Thyroid gland (tissue), 4 donors: ENCODE measurements at regions not wholly inside any gene's neighbourhood (a gene's known extent, or its start where the extent isn't known, plus 50 kb on each side); places are given as distances from the start of the nearest gene placed in this dataset.

ENCODE experiments used
- POLR2A ChIP-seq, 2 donors: fragments of 450-650 bp; IDR thresholded peaks; one replicate each; pipeline ENCODE4 v1.6.1; 2017; ENCODE audit warnings: antibody characterized with exemption in 2 of 2, mild to moderate bottlenecking in 2 of 2, moderate library complexity in 1 of 2
- TF ChIP-seq, protein P1 (sequence below), 6 experiments: fragments of 200-600 bp in 3 of 6; fragments of 450-650 bp in 3 of 6; sonication (generic) in 3 of 6; IDR thresholded peaks; one replicate each; pipeline ENCODE4 v1.5.1; 2016 to 2019; ENCODE audit warnings: antibody characterized with exemption in 6 of 6, mild to moderate bottlenecking in 2 of 6, inconsistent platforms in 1 of 6, moderate library complexity in 1 of 6

DNA sequence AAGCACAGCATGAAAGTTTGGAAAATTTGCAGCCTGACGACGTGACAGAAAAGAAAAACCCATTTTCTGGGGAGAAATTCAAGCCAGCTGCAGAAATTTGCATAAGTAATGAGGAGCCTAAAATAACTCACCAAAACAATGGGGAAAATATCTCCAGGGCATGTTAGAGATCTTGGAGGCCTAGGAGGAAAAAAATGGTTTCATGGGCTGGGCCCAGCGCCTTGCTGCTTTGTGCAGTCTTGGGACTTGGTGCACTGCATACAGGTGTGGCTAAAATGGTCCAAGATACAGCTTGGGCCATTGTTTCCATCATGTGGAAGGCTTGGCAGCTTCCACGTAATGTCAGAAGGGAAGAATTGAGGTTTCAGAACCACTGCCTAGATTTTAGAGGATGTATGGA, 428.5 kb upstream of the FRG2C start:
- TF ChIP-seq, protein P1, sequence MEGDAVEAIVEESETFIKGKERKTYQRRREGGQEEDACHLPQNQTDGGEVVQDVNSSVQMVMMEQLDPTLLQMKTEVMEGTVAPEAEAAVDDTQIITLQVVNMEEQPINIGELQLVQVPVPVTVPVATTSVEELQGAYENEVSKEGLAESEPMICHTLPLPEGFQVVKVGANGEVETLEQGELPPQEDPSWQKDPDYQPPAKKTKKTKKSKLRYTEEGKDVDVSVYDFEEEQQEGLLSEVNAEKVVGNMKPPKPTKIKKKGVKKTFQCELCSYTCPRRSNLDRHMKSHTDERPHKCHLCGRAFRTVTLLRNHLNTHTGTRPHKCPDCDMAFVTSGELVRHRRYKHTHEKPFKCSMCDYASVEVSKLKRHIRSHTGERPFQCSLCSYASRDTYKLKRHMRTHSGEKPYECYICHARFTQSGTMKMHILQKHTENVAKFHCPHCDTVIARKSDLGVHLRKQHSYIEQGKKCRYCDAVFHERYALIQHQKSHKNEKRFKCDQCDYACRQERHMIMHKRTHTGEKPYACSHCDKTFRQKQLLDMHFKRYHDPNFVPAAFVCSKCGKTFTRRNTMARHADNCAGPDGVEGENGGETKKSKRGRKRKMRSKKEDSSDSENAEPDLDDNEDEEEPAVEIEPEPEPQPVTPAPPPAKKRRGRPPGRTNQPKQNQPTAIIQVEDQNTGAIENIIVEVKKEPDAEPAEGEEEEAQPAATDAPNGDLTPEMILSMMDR (IDR thresholded peaks at IDR 0.05), result no peak
- no peak for TF ChIP-seq POLR2A (IDR thresholded peaks at IDR 0.05)
